SK-N-SH treated with all-trans-retinoic acid at 6 μM for 48 hours (cell line): ENCODE measurements at regions not wholly inside any gene's neighbourhood (a gene's known extent, or its start where the extent isn't known, plus 50 kb on each side); places are given as distances from the start of the nearest gene placed in this dataset.

ENCODE experiments used
- ATAC-seq: fragments of 200-7000 bp; cut with Tn5 transposase; 3 replicates; pipeline ENCODE4 v1.9.1; 2020; ENCODE audit warnings: mild to moderate bottlenecking, moderate library complexity
- ARNTL ChIP-seq: fragments of 450-650 bp; formaldehyde crosslinking; IDR thresholded peaks from 2 replicates; pipeline ENCODE4 v1.5.0; 2020; ENCODE audit warnings: low read depth, mild to moderate bottlenecking, moderate library complexity, borderline replicate concordance
- BACH2 ChIP-seq: fragments of 250-450 bp; sonication (Bioruptor Pico); IDR thresholded peaks from 2 replicates; pipeline ENCODE4 v1.9.0; 2021; ENCODE audit warnings: mild to moderate bottlenecking, borderline replicate concordance
- CSDC2 ChIP-seq: fragments of 250-450 bp; sonication (Bioruptor Pico); IDR thresholded peaks from 2 replicates; pipeline ENCODE4 v1.5.0; 2020; ENCODE audit warnings: mild to moderate bottlenecking, moderate library complexity
- ESRRG ChIP-seq: fragments of 250-450 bp; sonication (Bioruptor Pico); IDR thresholded peaks from 2 replicates; pipeline ENCODE4 v1.6.1; 2021; ENCODE audit warnings: mild to moderate bottlenecking
- GLIS3 ChIP-seq: fragments of 250-450 bp; sonication (Bioruptor Pico); IDR thresholded peaks from 2 replicates; pipeline ENCODE4 v1.5.0; 2020; ENCODE audit warnings: mild to moderate bottlenecking, moderate library complexity
- ISL1 ChIP-seq: fragments of 250-450 bp; sonication (Bioruptor Pico); IDR thresholded peaks from 2 replicates; pipeline ENCODE4 v2.1.2; 2022; ENCODE audit warnings: mild to moderate bottlenecking, moderate library complexity
- OSR1 ChIP-seq: fragments of 250-450 bp; sonication (Bioruptor Pico); IDR thresholded peaks from 2 replicates; pipeline ENCODE4 v1.8.0; 2022; ENCODE audit warnings: moderate library complexity, mild to moderate bottlenecking, inconsistent platforms
- PPARA ChIP-seq: fragments of 250-450 bp; sonication (Bioruptor Pico); IDR thresholded peaks from 2 replicates; pipeline ENCODE4 v1.5.0; 2020; ENCODE audit warnings: mild to moderate bottlenecking, borderline replicate concordance
- RARB ChIP-seq: fragments of 250-450 bp; sonication (Bioruptor Pico); IDR thresholded peaks from 2 replicates; pipeline ENCODE4 v1.8.0; 2021; ENCODE audit warnings: mild to moderate bottlenecking, moderate library complexity
- SNAI2 ChIP-seq: fragments of 250-450 bp; sonication (Bioruptor Pico); IDR thresholded peaks from 2 replicates; pipeline ENCODE4 v1.5.0; 2020; ENCODE audit warnings: mild to moderate bottlenecking, moderate library complexity
- TCF4 ChIP-seq: fragments of 250-450 bp; sonication (Bioruptor Pico); IDR thresholded peaks from 2 replicates; pipeline ENCODE4 v1.8.0; 2021; ENCODE audit warnings: mild to moderate bottlenecking, moderate library complexity, borderline replicate concordance
- ZC3H10 ChIP-seq: fragments of 250-450 bp; sonication (Bioruptor Pico); IDR thresholded peaks from 2 replicates; pipeline ENCODE4 v1.5.1; 2021; ENCODE audit warnings: mild to moderate bottlenecking, moderate library complexity
- ZFP3 ChIP-seq: fragments of 250-450 bp; sonication (Bioruptor Pico); IDR thresholded peaks from 2 replicates; pipeline ENCODE4 v1.5.0; 2020; ENCODE audit warnings: mild to moderate bottlenecking, moderate library complexity
- ZFP30 ChIP-seq: fragments of 450-650 bp; formaldehyde crosslinking; IDR thresholded peaks from 2 replicates; pipeline ENCODE4 v1.5.0; 2022; ENCODE audit warnings: mild to moderate bottlenecking, moderate library complexity
- ZNF565 ChIP-seq: fragments of 450-650 bp; formaldehyde crosslinking; conservative IDR thresholded peaks from 2 replicates; pipeline ENCODE4 v1.5.0; 2020; ENCODE audit warnings: low read depth, mild to moderate bottlenecking, moderate library complexity
- ZNF70 ChIP-seq: fragments of 450-650 bp; formaldehyde crosslinking; IDR thresholded peaks from 2 replicates; pipeline ENCODE4 v1.5.0; 2020; ENCODE audit warnings: mild to moderate bottlenecking, moderate library complexity
- ZNF8 ChIP-seq: fragments of 450-650 bp; formaldehyde crosslinking; IDR thresholded peaks from 2 replicates; pipeline ENCODE4 v1.5.0; 2020; ENCODE audit warnings: mild to moderate bottlenecking, moderate library complexity
- TF ChIP-seq, protein P1 (sequence below): fragments of 250-450 bp; sonication (Bioruptor Pico); IDR thresholded peaks from 2 replicates; pipeline ENCODE4 v1.5.1; 2021; ENCODE audit warnings: mild to moderate bottlenecking, moderate library complexity
- TF ChIP-seq, protein P2 (sequence below): fragments of 250-450 bp; sonication (Bioruptor Pico); IDR thresholded peaks from 2 replicates; pipeline ENCODE4 v1.5.1; 2020; ENCODE audit warnings: low read depth, mild to moderate bottlenecking, moderate library complexity
- TF ChIP-seq, protein P3 (sequence below): fragments of 250-450 bp; sonication (Bioruptor Pico); IDR thresholded peaks from 2 replicates; pipeline ENCODE4 v1.5.0; 2020; ENCODE audit warnings: mild to moderate bottlenecking, moderate library complexity
- TF ChIP-seq, protein P4 (sequence below): fragments of 250-450 bp; sonication (Bioruptor Pico); IDR thresholded peaks from 2 replicates; pipeline ENCODE4 v1.8.0; 2020; ENCODE audit warnings: mild to moderate bottlenecking, moderate library complexity, borderline replicate concordance
- TF ChIP-seq, protein P5 (sequence below): fragments of 250-450 bp; sonication (Bioruptor Pico); IDR thresholded peaks from 2 replicates; pipeline ENCODE4 v1.8.0; 2021; ENCODE audit warnings: low read depth, mild to moderate bottlenecking, moderate library complexity, borderline replicate concordance

DNA sequence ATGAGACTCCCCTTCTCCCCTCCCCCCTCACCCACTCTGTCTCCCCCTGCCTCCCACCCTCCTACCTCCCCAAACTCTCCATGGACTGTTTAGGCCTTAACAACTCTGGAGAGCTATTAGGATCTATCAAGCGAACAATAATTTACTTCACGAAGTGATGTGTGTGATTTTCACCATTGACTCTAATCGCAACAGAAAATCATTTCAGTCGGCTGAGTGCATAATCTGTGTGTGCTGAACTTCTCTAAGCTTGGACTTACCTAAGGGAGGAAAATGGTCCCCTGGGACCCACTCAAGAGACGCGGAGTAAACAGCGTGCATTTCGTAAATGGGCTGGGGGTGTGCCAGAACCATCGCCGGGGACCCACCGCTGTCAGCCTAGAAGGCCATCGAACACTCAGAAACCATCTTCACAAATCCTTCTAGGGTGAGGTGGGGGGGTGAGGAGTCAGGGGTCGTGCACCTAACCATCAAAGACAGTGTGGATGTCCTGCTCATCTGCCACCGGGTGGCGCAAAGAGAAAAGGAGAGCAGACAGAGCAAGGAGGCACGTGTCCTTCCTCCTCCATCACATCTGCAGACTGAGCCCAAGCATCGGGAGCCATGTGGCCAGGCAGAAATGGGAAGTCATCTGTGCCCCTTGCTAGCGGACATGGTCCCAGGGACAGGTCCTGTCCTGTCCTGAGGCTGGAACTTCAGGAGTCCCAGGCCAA is 62.1 kb upstream of the NUP50 start:
- peak; percentile 62; the same call in 2 of the 3 replicates for ATAC-seq
- TF ChIP-seq BACH2 (CRISPR knock-in tag) = no peak
- no peak for TF ChIP-seq RARB (CRISPR knock-in tag)
- no peak for TF ChIP-seq OSR1 (CRISPR knock-in tag)

DNA sequence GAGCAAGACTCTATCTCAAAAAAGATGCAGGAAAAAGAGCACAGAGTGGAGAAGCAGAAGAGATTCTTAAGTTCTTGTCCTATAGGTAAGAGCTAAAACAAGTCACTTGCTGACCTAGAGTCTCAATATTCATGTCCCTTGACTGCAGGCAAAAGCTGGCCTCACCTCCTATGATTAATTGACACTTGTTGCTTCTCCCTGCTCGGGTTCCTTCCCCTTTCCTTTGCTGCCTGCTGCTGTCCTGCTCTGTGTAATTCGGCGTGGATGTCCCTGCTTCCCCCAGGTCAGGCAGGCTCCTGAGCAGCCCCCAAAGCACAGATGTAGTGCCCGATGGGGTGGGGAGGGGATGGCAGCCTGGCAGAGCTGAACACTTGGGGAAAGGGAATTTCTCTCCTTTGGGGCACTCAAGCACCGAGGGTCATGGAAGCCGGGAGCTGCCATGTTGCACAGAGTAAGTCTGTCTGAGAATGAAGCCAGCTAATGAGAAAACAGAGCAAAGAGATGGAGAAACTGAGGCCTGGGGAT is 60.8 kb upstream of the NUP50 start:
- ATAC-seq = no peak
- no peak for TF ChIP-seq ZNF70 (CRISPR knock-in tag)
- no peak for TF ChIP-seq ZC3H10 (CRISPR knock-in tag)
- TF ChIP-seq ARNTL (CRISPR knock-in tag) = no peak
- TF ChIP-seq ZNF8 (CRISPR knock-in tag) = no peak
- TF ChIP-seq CSDC2 = no peak
- TF ChIP-seq, protein P1, sequence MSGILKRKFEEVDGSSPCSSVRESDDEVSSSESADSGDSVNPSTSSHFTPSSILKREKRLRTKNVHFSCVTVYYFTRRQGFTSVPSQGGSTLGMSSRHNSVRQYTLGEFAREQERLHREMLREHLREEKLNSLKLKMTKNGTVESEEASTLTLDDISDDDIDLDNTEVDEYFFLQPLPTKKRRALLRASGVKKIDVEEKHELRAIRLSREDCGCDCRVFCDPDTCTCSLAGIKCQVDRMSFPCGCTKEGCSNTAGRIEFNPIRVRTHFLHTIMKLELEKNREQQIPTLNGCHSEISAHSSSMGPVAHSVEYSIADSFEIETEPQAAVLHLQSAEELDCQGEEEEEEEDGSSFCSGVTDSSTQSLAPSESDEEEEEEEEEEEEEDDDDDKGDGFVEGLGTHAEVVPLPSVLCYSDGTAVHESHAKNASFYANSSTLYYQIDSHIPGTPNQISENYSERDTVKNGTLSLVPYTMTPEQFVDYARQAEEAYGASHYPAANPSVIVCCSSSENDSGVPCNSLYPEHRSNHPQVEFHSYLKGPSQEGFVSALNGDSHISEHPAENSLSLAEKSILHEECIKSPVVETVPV (CRISPR knock-in tag) = no peak
- TF ChIP-seq OSR1 (CRISPR knock-in tag) = no peak
- no peak for TF ChIP-seq GLIS3 (CRISPR knock-in tag)
- TF ChIP-seq SNAI2 (CRISPR knock-in tag) = no peak
- TF ChIP-seq, protein P2, sequence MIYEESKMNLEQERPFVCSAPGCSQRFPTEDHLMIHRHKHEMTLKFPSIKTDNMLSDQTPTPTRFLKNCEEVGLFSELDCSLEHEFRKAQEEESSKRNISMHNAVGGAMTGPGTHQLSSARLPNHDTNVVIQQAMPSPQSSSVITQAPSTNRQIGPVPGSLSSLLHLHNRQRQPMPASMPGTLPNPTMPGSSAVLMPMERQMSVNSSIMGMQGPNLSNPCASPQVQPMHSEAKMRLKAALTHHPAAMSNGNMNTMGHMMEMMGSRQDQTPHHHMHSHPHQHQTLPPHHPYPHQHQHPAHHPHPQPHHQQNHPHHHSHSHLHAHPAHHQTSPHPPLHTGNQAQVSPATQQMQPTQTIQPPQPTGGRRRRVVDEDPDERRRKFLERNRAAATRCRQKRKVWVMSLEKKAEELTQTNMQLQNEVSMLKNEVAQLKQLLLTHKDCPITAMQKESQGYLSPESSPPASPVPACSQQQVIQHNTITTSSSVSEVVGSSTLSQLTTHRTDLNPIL (CRISPR knock-in tag) = no peak
- TF ChIP-seq ESRRG = no peak
- no peak for TF ChIP-seq TCF4 (CRISPR knock-in tag)
- no peak for TF ChIP-seq BACH2 (CRISPR knock-in tag)
- TF ChIP-seq ZNF565 (CRISPR knock-in tag) = no peak
- TF ChIP-seq, protein P3, sequence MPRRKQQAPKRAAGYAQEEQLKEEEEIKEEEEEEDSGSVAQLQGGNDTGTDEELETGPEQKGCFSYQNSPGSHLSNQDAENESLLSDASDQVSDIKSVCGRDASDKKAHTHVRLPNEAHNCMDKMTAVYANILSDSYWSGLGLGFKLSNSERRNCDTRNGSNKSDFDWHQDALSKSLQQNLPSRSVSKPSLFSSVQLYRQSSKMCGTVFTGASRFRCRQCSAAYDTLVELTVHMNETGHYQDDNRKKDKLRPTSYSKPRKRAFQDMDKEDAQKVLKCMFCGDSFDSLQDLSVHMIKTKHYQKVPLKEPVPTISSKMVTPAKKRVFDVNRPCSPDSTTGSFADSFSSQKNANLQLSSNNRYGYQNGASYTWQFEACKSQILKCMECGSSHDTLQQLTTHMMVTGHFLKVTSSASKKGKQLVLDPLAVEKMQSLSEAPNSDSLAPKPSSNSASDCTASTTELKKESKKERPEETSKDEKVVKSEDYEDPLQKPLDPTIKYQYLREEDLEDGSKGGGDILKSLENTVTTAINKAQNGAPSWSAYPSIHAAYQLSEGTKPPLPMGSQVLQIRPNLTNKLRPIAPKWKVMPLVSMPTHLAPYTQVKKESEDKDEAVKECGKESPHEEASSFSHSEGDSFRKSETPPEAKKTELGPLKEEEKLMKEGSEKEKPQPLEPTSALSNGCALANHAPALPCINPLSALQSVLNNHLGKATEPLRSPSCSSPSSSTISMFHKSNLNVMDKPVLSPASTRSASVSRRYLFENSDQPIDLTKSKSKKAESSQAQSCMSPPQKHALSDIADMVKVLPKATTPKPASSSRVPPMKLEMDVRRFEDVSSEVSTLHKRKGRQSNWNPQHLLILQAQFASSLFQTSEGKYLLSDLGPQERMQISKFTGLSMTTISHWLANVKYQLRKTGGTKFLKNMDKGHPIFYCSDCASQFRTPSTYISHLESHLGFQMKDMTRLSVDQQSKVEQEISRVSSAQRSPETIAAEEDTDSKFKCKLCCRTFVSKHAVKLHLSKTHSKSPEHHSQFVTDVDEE (CRISPR knock-in tag) = no peak
- no peak for TF ChIP-seq PPARA (CRISPR knock-in tag)
- no peak for TF ChIP-seq ISL1 (CRISPR knock-in tag)
- no peak for TF ChIP-seq ZFP30 (CRISPR knock-in tag)

DNA sequence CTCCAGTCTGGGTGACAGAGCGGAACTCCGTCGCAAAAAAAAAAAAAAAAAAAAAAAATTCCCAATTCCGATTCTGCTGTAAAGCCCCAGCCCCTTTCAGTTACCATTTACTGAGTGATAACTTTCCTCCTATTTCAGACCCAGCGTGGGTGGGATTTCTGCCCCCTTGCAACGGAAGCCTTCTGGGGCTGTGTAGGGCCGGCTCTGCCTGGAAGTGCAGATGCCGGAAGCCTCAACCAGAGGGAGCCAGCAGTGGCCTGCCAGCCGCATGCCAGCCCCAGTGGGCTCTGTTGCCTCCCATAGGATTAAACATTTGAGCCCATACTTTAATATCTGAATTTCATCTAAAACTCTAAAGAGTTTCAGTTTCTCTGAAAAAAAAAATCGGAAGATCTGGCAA is 60.0 kb upstream of the NUP50 start:
- no peak for ATAC-seq
- TF ChIP-seq ESRRG = no peak
- TF ChIP-seq, protein P4, sequence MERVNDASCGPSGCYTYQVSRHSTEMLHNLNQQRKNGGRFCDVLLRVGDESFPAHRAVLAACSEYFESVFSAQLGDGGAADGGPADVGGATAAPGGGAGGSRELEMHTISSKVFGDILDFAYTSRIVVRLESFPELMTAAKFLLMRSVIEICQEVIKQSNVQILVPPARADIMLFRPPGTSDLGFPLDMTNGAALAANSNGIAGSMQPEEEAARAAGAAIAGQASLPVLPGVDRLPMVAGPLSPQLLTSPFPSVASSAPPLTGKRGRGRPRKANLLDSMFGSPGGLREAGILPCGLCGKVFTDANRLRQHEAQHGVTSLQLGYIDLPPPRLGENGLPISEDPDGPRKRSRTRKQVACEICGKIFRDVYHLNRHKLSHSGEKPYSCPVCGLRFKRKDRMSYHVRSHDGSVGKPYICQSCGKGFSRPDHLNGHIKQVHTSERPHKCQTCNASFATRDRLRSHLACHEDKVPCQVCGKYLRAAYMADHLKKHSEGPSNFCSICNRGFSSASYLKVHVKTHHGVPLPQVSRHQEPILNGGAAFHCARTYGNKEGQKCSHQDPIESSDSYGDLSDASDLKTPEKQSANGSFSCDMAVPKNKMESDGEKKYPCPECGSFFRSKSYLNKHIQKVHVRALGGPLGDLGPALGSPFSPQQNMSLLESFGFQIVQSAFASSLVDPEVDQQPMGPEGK (CRISPR knock-in tag) = no peak
- TF ChIP-seq ZC3H10 (CRISPR knock-in tag) = no peak
- TF ChIP-seq, protein P5, sequence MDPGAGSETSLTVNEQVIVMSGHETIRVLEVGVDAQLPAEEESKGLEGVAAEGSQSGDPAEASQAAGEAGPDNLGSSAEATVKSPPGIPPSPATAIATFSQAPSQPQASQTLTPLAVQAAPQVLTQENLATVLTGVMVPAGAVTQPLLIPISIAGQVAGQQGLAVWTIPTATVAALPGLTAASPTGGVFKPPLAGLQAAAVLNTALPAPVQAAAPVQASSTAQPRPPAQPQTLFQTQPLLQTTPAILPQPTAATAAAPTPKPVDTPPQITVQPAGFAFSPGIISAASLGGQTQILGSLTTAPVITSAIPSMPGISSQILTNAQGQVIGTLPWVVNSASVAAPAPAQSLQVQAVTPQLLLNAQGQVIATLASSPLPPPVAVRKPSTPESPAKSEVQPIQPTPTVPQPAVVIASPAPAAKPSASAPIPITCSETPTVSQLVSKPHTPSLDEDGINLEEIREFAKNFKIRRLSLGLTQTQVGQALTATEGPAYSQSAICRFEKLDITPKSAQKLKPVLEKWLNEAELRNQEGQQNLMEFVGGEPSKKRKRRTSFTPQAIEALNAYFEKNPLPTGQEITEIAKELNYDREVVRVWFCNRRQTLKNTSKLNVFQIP (CRISPR knock-in tag) = no peak
- TF ChIP-seq, protein P2 (CRISPR knock-in tag) = no peak
- TF ChIP-seq ZFP3 = no peak
- no peak for TF ChIP-seq PPARA (CRISPR knock-in tag)
- no peak for TF ChIP-seq ZNF565 (CRISPR knock-in tag)
